ENCODE measurements at regions not wholly inside any gene's neighbourhood (a gene's known extent, or its start where the extent isn't known, plus 50 kb on each side); places are given as distances from the start of the nearest gene placed in this dataset.

DNA sequence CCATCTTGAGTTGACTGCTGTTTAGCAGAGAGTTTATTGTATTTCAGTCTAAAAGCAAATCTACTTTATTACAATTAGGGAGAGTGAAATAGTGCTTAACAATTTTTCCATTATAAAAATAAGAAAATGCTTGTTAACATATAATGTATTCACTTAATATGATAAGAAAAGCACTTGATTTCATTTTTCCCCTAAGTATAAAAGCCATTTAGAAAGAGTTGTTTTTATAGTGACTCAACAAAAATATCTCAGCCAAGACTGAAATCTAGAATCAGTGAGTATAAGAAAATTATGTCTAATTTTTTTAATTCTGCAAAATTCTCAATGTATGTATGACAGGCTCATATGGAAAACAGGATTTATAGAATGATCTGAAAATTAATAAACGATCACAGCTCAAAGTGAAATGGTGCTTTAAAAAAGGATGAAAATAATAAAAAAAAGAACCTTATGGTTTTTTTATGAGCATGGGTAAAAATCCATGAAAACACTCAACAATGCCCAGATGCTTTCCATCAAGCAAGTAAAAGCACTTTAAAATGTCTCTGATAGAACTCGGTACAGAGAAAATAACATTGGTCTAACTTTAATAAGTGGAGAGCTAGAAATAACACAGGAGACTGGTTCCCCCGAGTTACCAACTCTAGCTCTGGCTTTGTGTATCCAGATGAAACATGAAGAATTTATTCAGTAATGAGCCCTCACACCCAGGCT is 1057.8 kb upstream of the WWC1 start:
- DNase-seq (ENCODE audit: low spot score): no peak

GRCh38 chr5:167241436-167242067 is 1049.9 kb upstream of the WWC1 start:
- DNase-seq (ENCODE audit: low spot score): no peak

- no peak for DNase-seq (ENCODE audit: low spot score)
These were observed 1048.7 kb upstream of the WWC1 start for GRCh38 chr5:167242701-167243100.

GRCh38 chr5:167243463-167243862 is 1048.0 kb upstream of the WWC1 start:
- no peak for DNase-seq (ENCODE audit: low spot score)

GRCh38 chr5:167244583-167244982 is 1046.9 kb upstream of the WWC1 start:
- no peak for DNase-seq (ENCODE audit: low spot score)

DNA sequence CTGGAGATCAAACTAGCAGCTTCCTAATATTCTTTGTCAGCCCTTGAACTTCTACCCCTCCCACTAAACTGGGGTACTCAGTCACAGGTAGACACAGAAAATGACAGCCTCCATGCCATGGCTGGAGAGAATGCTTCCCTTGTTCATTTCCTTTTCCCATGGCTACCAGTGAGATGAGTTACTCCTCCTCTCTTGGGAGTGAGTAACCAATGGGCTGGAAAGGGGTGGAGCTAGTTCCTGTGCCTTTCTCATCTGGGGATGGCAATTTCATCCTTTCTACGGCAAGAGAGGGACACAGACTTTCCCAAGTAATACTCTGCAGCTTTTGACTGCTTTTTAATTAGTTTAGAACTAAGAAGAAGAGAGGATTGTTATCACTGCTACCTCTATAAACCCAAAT is 1045.6 kb upstream of the WWC1 start:
- no peak for DNase-seq (ENCODE audit: low spot score)

DNA sequence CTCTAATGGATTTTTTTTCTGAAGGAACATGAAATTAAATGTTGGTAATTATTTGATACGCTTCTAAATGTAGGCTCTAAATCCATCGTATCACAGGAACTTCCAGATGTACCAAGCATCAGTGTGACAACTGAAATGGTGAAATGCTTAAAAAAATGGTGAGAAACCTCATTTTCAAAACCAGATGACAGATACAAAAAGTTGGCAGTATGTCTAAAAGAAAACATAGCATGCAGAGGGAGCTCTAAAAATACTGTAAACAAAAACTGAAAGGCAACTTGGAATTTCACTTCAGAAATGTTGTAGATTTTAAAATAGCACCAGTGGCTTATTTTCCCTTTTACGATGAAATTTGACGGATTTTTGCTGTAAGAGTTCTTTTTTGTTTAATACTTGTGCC is 1043.6 kb upstream of the WWC1 start:
- DNase-seq (ENCODE audit: low spot score): no peak

GRCh38 chr5:167248257-167248656 is 1043.2 kb upstream of the WWC1 start:
- no peak for DNase-seq (ENCODE audit: low spot score)

DNA sequence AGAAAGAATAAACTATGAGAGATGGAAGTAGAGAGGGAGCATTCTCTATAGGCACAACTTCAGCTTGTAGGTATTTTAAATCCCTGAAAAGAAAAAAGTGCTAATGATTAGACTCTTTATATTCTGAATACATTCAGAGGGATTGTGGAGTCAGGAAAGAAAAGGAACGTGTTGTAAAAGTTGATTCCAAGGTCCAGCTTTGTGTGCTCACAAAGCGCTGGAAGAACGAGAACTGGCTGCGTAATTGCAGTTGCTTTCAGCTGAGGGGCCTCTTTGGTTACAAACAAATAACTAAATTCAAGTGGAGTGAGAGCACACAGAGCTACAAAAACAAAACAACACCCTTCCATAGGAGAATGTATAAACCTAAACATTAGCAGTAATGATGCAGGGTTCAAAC is 1040.4 kb upstream of the WWC1 start:
- DNase-seq (ENCODE audit: low spot score): no peak

- no peak for DNase-seq (ENCODE audit: low spot score)
These were observed 1037.3 kb upstream of the WWC1 start for GRCh38 chr5:167254132-167254531.

- no peak for DNase-seq (ENCODE audit: low spot score)
These were observed 1035.5 kb upstream of the WWC1 start for GRCh38 chr5:167255926-167256325.

DNA sequence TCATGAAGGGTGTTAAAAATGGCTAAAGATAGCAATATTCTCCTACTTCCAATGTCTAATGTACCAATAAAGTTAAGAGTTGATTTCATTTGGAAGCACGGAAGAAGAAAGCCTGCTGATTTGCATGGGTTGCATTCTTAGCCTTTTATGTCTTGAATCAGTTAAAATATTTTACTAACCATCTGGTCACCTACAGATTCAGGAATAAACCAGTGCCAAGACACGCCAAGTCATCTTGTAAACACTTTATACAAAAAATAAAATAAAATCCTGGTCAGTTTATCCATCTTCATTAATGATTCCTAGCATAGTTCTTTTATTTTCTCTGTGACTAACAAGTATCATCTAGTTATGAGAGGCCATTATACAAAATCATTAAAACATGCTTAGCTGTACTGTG is 1031.6 kb upstream of the WWC1 start:
- DNase-seq (ENCODE audit: low spot score): no peak

DNA sequence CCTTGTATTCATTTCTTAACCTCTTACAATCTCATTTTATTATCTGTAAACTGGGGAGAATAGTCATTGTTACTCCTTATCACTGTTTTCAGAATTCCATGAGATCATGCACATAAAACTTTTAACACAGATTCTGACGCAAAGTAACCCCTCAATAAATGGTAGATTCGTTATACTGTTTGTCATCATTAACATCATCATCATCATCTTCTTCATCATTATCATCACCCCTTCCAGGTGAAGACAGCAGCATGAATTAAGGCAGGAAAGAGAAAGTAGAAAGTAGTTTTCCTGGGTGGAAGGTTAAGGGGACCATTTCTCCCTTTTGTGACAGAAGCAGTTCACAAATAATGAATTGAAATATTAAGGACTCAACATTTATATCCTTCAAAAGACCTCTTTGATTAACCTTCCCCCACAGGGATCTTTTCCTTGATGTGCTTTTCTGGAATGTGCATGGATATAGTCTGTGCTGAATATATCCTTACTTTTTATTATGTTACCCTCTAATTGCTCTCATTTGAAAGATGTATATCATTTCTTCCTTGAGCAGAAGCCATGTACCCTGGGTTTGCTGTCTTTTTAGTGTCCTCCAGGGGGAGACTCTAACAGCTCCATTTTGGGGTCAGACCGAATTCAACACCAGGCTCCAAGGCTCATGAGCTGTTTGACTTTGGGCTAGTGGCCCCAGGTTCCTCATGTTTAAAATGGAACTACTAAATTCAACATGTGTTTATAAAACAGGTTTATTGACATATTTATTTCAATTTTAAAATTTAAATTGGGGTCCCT is 1029.9 kb upstream of the WWC1 start:
- no peak for DNase-seq (ENCODE audit: low spot score)

- DNase-seq (ENCODE audit: low spot score): no peak
These were observed 1028.3 kb upstream of the WWC1 start for GRCh38 chr5:167263185-167263584.

- no peak for DNase-seq (ENCODE audit: low spot score)
These were observed 1027.1 kb upstream of the WWC1 start for GRCh38 chr5:167264348-167264747.

GRCh38 chr5:167268337-167268736 is 1023.1 kb upstream of the WWC1 start:
- no peak for DNase-seq (ENCODE audit: low spot score)

DNA sequence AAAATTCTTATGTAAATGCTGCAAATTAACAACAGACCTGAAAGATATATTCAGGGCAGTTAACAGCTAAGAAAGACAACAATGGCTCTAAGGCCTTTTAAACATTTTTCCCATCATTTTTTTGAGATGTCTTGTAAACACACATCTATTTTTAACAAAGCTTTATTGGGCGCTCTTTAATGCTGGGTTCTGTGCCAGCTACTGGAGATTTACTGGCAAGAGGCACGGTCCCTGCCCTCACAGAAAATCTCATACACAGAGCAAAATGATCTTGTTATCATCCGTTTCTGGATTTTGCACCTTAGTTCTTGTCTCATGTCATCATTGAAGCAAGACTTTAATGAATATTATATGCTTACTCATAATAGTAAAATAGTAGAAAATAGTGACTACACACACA is 1022.3 kb upstream of the WWC1 start:
- no peak for DNase-seq (ENCODE audit: low spot score)

GRCh38 chr5:167271081-167271480 is 1020.4 kb upstream of the WWC1 start:
- DNase-seq (ENCODE audit: low spot score): no peak

DNA sequence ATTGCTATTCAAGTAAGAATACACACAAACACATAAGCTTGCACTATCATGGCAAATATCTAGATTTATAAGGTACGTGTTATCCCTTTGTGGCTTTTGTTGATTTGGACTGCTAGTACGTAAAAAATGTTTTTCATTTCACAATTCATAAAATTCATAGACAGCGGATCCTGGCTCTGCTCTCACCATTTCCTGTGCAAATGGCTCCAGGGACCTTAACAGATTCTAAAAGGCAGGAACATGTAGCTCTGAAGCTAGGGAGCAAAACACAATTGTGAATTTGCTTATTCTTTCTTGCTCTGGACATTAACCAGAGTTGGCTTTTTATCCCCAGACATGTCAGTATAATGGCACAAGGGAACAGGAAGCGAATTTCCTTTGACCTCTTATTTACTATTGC is 1019.9 kb upstream of the WWC1 start:
- DNase-seq (ENCODE audit: low spot score): no peak

DNA sequence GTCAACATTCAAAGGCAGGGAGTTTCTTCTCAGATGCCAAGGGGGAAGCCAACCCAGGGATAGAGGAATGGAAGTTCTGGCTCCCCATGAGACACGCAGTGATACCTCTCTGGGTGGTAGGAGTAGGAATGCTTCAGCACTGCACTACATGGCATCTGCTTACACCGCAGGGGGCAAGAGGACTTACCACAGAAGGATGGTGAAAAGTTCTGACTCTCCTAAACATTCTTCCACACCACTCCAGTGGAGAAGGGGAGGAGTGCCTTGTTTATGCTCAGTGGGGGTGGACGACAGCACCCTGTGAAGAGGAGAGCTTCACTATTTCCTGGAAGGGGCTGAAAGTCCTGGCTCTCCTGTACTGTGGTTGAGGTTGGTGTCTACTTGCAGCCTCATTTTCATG is 1011.3 kb upstream of the WWC1 start:
- no peak for DNase-seq (ENCODE audit: low spot score)

- no peak for DNase-seq (ENCODE audit: low spot score)
These were observed 1009.5 kb upstream of the WWC1 start for GRCh38 chr5:167281925-167282324.

- no peak for DNase-seq (ENCODE audit: low spot score)
These were observed 1007.8 kb upstream of the WWC1 start for GRCh38 chr5:167283691-167284090.

DNA sequence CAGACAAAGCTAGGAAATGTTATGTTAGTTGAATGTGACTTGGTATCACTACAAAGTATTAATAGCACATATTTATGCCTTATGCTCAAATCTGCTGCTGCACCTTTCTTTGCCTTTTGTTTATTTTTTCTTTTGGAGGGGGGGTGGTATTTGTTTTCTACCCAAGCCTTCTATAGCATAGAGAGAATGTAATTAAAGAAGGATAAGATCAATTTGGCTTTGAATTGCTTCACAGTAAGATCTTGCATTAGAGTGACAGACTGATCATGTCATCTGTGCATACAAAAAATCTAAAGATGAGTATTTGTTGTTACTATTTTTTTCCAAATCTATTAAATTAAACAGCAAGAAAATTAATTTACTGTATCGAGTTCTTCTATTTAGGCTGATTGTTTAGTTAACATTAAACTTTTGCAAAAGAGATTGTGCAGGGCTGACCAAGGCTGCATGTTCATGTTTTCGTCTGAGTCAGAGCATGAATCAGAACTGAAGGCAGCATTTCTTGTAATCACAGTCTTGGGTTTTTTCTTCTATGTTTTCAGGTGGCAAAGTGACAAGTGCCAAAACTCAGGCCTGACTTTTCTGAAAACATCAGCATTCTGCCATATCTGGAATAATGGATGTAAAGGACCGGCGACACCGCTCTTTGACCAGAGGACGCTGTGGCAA is 1007.1 kb upstream of the WWC1 start:
- no peak for DNase-seq (ENCODE audit: low spot score)

Measured in CD4-positive, alpha-beta T cell treated with Interleukin-2 at 100 ng/mL for 4 hours (primary cell).